Keratinocyte (primary cell): ENCODE measurements at regions not wholly inside any gene's neighbourhood (a gene's known extent, or its start where the extent isn't known, plus 50 kb on each side); places are given as distances from the start of the nearest gene placed in this dataset.

Experiments used
- CTCF ChIP-seq, 3 experiments: IDR thresholded peaks in 1 of 3; conservative IDR thresholded peaks in 1 of 3; optimal IDR thresholded peaks in 1 of 3; 2 replicates in 2 of 3; 3 replicates in 1 of 3; pipeline versions ENCODE3 to v1.5.1; 2011; ENCODE audit warnings: low read length in 3 of 3, mild to moderate bottlenecking in 3 of 3, moderate library complexity in 2 of 3, control low read depth in 1 of 3, inconsistent platforms in 1 of 3; ENCODE audit not compliant: insufficient read depth in 2 of 3; ENCODE audit errors: extremely low read depth in 1 of 3
- EZH2 ChIP-seq: IDR thresholded peaks from one replicate; pipeline ENCODE4 v1.6.1; 2012; ENCODE audit warnings: inconsistent platforms, mild to moderate bottlenecking, low read length, moderate library complexity

DNA sequence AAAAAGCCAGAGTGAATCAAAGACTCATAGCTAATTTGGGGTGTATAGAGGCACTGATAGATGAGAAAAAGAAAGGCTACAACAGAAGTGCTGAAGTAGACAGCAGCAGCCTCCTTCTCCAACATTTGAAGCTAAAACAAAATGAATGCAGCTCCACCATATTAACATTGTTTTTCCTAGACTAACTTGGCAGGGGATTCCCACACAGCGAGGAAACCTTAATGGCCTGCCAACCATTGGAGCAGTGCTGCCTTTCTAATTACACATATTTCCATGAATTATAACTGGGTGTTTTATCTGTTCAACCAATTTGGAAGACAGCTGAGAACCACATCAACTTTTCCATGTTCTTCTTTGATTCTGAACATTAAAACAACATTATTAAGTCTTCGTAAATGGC is 478.6 kb downstream of the LIG4 start:
- TF ChIP-seq CTCF (optimal IDR thresholded peaks at IDR 0.05 in 1 of 3, IDR thresholded peaks at IDR 0.05 in 1 of 3, conservative IDR thresholded peaks at IDR 0.05 in 1 of 3; ENCODE audit: extremely low read depth in 1 of 3, insufficient read depth in 2 of 3, low read length in 3 of 3): no peak
- no peak for TF ChIP-seq EZH2
